ENCODE measurements at regions not wholly inside any gene's neighbourhood (a gene's known extent, or its start where the extent isn't known, plus 50 kb on each side); places are given as distances from the start of the nearest gene placed in this dataset.

- no peak for DNase-seq
Observed at GRCh38 chr11:121780971-121781370, 328.2 kb upstream of the SORL1-AS1 start.

GRCh38 chr11:121777056-121777455 is 324.3 kb upstream of the SORL1-AS1 start:
- DNase-seq: no peak

GRCh38 chr11:121775276-121775675 is 322.5 kb upstream of the SORL1-AS1 start:
- DNase-seq: no peak

GRCh38 chr11:121773076-121773475 is 320.3 kb upstream of the SORL1-AS1 start:
- DNase-seq: no peak

- DNase-seq: no peak
Observed at GRCh38 chr11:121770939-121771595, 318.3 kb upstream of the SORL1-AS1 start.

- DNase-seq: no peak
Observed at GRCh38 chr11:121769191-121769590, 316.4 kb upstream of the SORL1-AS1 start.

GRCh38 chr11:121767433-121767832 is 314.7 kb upstream of the SORL1-AS1 start:
- DNase-seq: peak in 2 of 14 donors; percentile 6 to 19

GRCh38 chr11:121766991-121767390 is 314.2 kb upstream of the SORL1-AS1 start:
- no peak for DNase-seq

- DNase-seq: no peak
Observed at GRCh38 chr11:121766166-121766565, 313.4 kb upstream of the SORL1-AS1 start.

GRCh38 chr11:121763526-121763925 is 310.8 kb upstream of the SORL1-AS1 start:
- DNase-seq: no peak

- peak in 2 of 14 donors; percentile 8 to 54 for DNase-seq
Observed at GRCh38 chr11:121762820-121763219, 310.1 kb upstream of the SORL1-AS1 start.

GRCh38 chr11:121761186-121761585 is 308.4 kb upstream of the SORL1-AS1 start:
- no peak for DNase-seq

- no peak for DNase-seq
Observed at GRCh38 chr11:121757480-121758125, 304.8 kb upstream of the SORL1-AS1 start.

GRCh38 chr11:121755906-121756305 is 303.1 kb upstream of the SORL1-AS1 start:
- DNase-seq: no peak

GRCh38 chr11:121755191-121755590 is 302.4 kb upstream of the SORL1-AS1 start:
- no peak for DNase-seq

GRCh38 chr11:121754598-121754997 is 301.8 kb upstream of the SORL1-AS1 start:
- DNase-seq: no peak

- DNase-seq: no peak
Observed at GRCh38 chr11:121749691-121750090, 296.9 kb upstream of the SORL1-AS1 start.

GRCh38 chr11:121748068-121748467 is 295.3 kb upstream of the SORL1-AS1 start:
- DNase-seq: no peak

- DNase-seq: no peak
Observed at GRCh38 chr11:121743285-121743684, 290.5 kb upstream of the SORL1-AS1 start.

- DNase-seq: peak in 9 of 14 donors; percentile 24 to 73 (median 48)
Observed at GRCh38 chr11:121741761-121742361, 289.1 kb upstream of the SORL1-AS1 start.

- no peak for DNase-seq
Observed at GRCh38 chr11:121741351-121741760, 288.6 kb upstream of the SORL1-AS1 start.

- no peak for DNase-seq
Observed at GRCh38 chr11:121740902-121741301, 288.1 kb upstream of the SORL1-AS1 start.

- DNase-seq: no peak
Observed at GRCh38 chr11:121733858-121734257, 281.1 kb upstream of the SORL1-AS1 start.

GRCh38 chr11:121727942-121728341 is 275.2 kb upstream of the SORL1-AS1 start:
- DNase-seq: no peak
